Endothelial cell of umbilical vein (primary cell): ENCODE measurements at regions not wholly inside any gene's neighbourhood (a gene's known extent, or its start where the extent isn't known, plus 50 kb on each side); places are given as distances from the start of the nearest gene placed in this dataset.

Experiments used
- CTCF ChIP-seq, 2 donors: IDR thresholded peaks; 1 replicate in 1 of 2; 2 replicates in 1 of 2; pipeline ENCODE4 v1.5.1; 2011; ENCODE audit warnings: low read length in 2 of 2, mild to moderate bottlenecking in 2 of 2, moderate library complexity in 2 of 2, control low read depth in 1 of 2, inconsistent platforms in 1 of 2, low read depth in 1 of 2; ENCODE audit not compliant: insufficient read depth in 1 of 2; ENCODE audit errors: extremely low read depth in 1 of 2
- EZH2 ChIP-seq: IDR thresholded peaks from 2 replicates; pipeline ENCODE4 v1.6.1; 2012; ENCODE audit warnings: borderline replicate concordance, low read depth, mild to moderate bottlenecking, moderate library complexity, low read length, inconsistent platforms; ENCODE audit not compliant: severe bottlenecking
- POLR2A ChIP-seq: IDR thresholded peaks from 2 replicates; pipeline ENCODE4 v1.6.1; 2012; ENCODE audit warnings: low read depth, mild to moderate bottlenecking, control low read depth, low read length

GRCh38 chr16:47816511-47816910 is 339.3 kb downstream of the ABCC12 start:
- no peak for TF ChIP-seq CTCF (IDR thresholded peaks at IDR 0.05; ENCODE audit: extremely low read depth in 1 of 2, insufficient read depth in 1 of 2, low read depth in 1 of 2, low read length in 2 of 2)
- TF ChIP-seq EZH2, result no peak
- TF ChIP-seq POLR2A, result no peak
